ENCODE measurements at regions not wholly inside any gene's neighbourhood (a gene's known extent, or its start where the extent isn't known, plus 50 kb on each side); places are given as distances from the start of the nearest gene placed in this dataset.
"Not testable (repeated sequence)": the region's sequence is repeated elsewhere in the genome, so short reads cannot be mapped to it uniquely, and the experiment has no call there.

GRCh38 chr17:70539132-70539924 lies 370.0 kb downstream of the KCNJ2 start:
- no peak for DNase-seq (ENCODE audit: extremely low read depth in 1 of 11, low read depth in 9 of 11, low spot score in 4 of 11)

GRCh38 chr17:70542876-70543275 lies 373.5 kb downstream of the KCNJ2 start:
- DNase-seq (ENCODE audit: extremely low read depth in 1 of 11, low read depth in 9 of 11, low spot score in 4 of 11): no peak

GRCh38 chr17:70544317-70544716 lies 375.0 kb downstream of the KCNJ2 start:
- no peak for DNase-seq (ENCODE audit: extremely low read depth in 1 of 11, low read depth in 9 of 11, low spot score in 4 of 11)

- DNase-seq (ENCODE audit: extremely low read depth in 1 of 11, low read depth in 9 of 11, low spot score in 4 of 11): peak; percentile 19 to 48 (median 24)
These were observed 383.1 kb downstream of the KCNJ2 start for GRCh38 chr17:70552230-70552981.

- DNase-seq (ENCODE audit: extremely low read depth in 1 of 11, low read depth in 9 of 11, low spot score in 4 of 11): no peak
These were observed 383.6 kb downstream of the KCNJ2 start for GRCh38 chr17:70552982-70553334.

- DNase-seq (ENCODE audit: extremely low read depth in 1 of 11, low read depth in 9 of 11, low spot score in 4 of 11): no peak
These were observed 386.4 kb downstream of the KCNJ2 start for GRCh38 chr17:70555723-70556122.

- DNase-seq (ENCODE audit: extremely low read depth in 1 of 11, low read depth in 9 of 11, low spot score in 4 of 11): no peak
These were observed 389.5 kb downstream of the KCNJ2 start for GRCh38 chr17:70558821-70559220.

- DNase-seq (ENCODE audit: extremely low read depth in 1 of 11, low read depth in 9 of 11, low spot score in 4 of 11): no peak
These were observed 391.1 kb downstream of the KCNJ2 start for GRCh38 chr17:70560471-70560870.

- DNase-seq (ENCODE audit: extremely low read depth in 1 of 11, low read depth in 9 of 11, low spot score in 4 of 11): no peak
These were observed 392.8 kb downstream of the KCNJ2 start for GRCh38 chr17:70562137-70562536.

GRCh38 chr17:70563281-70563820 lies 394.0 kb downstream of the KCNJ2 start:
- DNase-seq (ENCODE audit: extremely low read depth in 1 of 11, low read depth in 9 of 11, low spot score in 4 of 11): peak in 1 of 11 donors; percentile 14

GRCh38 chr17:70564006-70564620 lies 394.8 kb downstream of the KCNJ2 start:
- DNase-seq (ENCODE audit: extremely low read depth in 1 of 11, low read depth in 9 of 11, low spot score in 4 of 11): no peak

GRCh38 chr17:70569128-70569527 lies 399.8 kb downstream of the KCNJ2 start:
- DNase-seq (ENCODE audit: extremely low read depth in 1 of 11, low read depth in 9 of 11, low spot score in 4 of 11): no peak

- DNase-seq (ENCODE audit: extremely low read depth in 1 of 11, low read depth in 9 of 11, low spot score in 4 of 11): no peak
These were observed 408.1 kb downstream of the KCNJ2 start for GRCh38 chr17:70577456-70577855.

- DNase-seq (ENCODE audit: extremely low read depth in 1 of 11, low read depth in 9 of 11, low spot score in 4 of 11): no peak
These were observed 412.1 kb downstream of the KCNJ2 start for GRCh38 chr17:70581459-70581858.

GRCh38 chr17:70582777-70583176 lies 413.4 kb downstream of the KCNJ2 start:
- DNase-seq (ENCODE audit: extremely low read depth in 1 of 11, low read depth in 9 of 11, low spot score in 4 of 11): no peak

- DNase-seq (ENCODE audit: extremely low read depth in 1 of 11, low read depth in 9 of 11, low spot score in 4 of 11): no peak
These were observed 414.9 kb downstream of the KCNJ2 start for GRCh38 chr17:70584255-70584654.

- DNase-seq (ENCODE audit: extremely low read depth in 1 of 11, low read depth in 9 of 11, low spot score in 4 of 11): no peak
These were observed 418.7 kb downstream of the KCNJ2 start for GRCh38 chr17:70588003-70588402.

- no peak for DNase-seq (ENCODE audit: extremely low read depth in 1 of 11, low read depth in 9 of 11, low spot score in 4 of 11)
These were observed 428.4 kb downstream of the KCNJ2 start for GRCh38 chr17:70597774-70598173.

GRCh38 chr17:70599198-70599597 lies 429.9 kb downstream of the KCNJ2 start:
- DNase-seq (ENCODE audit: extremely low read depth in 1 of 11, low read depth in 9 of 11, low spot score in 4 of 11): no peak

- not testable (repeated sequence) for DNase-seq (ENCODE audit: extremely low read depth in 1 of 11, low read depth in 9 of 11, low spot score in 4 of 11)
These were observed 430.6 kb downstream of the KCNJ2 start for GRCh38 chr17:70599945-70600344.

Data from renal cortex interstitium (tissue), 11 donors.